GF-D8 (cell line): ENCODE measurements at regions not wholly inside any gene's neighbourhood (a gene's known extent, or its start where the extent isn't known, plus 50 kb on each side); places are given as distances from the start of the nearest gene placed in this dataset.

Source experiments
- DNase-seq: peaks from one replicate; lab custom pipeline; 2025; lab: John Stamatoyannopoulos, UW

DNA sequence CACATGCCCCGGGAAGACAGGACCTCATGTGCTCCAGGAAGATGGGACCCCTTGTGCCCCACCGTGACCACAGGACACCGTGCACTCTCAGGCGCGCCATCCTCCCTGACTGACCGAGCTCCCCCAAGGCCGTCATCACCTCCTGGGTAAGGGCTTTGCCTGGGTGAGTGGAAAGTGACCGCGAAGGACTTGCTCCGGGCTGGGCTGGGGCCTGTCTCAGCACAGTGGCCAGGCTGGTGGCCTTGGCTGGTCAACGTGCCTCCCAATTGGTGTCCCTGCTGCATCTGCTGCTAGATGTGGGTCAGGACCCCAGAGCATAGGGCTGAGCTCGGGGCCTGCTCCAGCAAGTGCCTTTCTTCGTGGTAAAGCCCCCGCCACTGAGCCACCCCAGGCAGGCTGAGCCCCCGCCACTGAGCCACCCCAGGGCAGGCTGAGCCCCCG, 69.7 kb upstream of the CTDP1 start:
- DNase-seq, result no peak

- DNase-seq, result no peak
Measured at GRCh38 chr18:79610461-79611039, 69.1 kb upstream of the CTDP1 start.

GRCh38 chr18:79611040-79611681, 68.4 kb upstream of the CTDP1 start:
- no peak for DNase-seq

- DNase-seq, result no peak
Measured at GRCh38 chr18:79612291-79613108, 67.1 kb upstream of the CTDP1 start.

DNA sequence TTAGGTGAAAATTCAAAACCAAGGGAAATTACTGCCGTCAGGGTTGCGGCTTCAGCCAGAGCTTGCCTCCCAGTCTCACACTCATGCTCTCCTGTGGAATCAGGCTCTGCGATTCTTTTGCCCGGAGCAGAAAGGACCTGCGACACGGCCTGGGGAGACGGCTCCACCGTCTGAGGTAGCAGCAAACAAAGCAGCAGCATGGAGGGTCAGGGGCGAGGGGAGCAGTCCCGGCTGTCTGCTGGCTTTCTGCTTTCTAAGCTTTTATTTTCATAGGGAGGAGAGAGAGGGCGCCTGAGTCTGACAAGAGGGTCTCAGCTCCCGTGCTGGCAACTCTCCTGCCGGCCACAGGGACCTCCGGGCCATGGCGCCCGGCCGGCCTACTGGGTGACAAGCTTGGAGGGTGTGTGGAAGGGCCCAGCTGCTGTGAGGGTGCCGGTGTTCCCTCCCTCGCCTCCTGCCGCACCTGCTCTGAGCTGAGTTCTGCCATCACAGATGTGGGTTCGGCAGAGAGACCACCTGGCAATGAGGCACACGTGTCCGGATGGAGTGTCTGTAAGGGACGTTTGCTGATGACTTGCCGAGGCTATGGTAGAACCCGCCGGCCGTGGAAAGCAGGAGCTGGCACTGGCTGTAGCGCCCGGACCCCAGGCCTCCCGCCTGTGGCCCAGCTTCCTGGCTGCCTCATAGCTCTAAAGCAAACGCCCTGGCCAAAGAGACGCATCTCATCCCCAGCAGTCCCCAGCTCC, 66.2 kb upstream of the CTDP1 start:
- no peak for DNase-seq

DNA sequence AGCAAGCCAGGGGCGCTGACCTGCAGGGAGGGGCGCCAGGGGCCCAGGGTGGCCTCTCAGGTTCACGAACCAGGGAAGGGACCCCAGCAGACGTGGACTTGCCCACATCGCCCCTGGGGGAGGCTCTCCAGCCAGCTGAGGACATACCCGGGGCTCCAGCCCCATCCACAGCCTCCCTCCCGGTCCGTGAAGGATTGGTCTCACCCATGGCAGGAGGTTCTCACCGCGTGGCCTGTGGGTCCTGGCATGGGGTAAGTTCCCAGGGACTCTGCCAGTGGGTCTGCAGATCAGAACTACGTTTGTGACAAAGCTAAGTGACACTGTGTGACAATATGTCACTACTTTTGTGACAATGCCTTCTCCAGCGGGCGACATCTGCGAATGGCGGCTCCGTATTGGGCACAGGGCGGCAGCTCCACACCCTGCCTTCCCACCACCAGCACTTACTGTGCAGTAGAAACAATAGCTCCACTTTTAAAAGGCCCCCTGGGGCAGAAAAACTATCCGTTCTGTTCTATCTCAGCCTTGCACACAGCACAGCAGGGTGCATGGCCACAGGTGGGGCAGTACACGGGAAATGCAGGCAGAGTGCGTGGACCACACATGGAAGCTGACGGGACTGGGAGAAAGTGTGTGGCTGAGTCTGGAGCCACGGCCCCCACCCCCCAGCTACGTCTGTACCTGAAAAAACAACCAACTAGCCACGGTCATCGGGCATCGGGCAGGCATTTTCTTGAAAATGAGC, 65.2 kb upstream of the CTDP1 start:
- DNase-seq, result no peak

GRCh38 chr18:79615091-79615490, 64.5 kb upstream of the CTDP1 start:
- no peak for DNase-seq

- no peak for DNase-seq
Measured at GRCh38 chr18:79615586-79615985, 64.0 kb upstream of the CTDP1 start.

DNA sequence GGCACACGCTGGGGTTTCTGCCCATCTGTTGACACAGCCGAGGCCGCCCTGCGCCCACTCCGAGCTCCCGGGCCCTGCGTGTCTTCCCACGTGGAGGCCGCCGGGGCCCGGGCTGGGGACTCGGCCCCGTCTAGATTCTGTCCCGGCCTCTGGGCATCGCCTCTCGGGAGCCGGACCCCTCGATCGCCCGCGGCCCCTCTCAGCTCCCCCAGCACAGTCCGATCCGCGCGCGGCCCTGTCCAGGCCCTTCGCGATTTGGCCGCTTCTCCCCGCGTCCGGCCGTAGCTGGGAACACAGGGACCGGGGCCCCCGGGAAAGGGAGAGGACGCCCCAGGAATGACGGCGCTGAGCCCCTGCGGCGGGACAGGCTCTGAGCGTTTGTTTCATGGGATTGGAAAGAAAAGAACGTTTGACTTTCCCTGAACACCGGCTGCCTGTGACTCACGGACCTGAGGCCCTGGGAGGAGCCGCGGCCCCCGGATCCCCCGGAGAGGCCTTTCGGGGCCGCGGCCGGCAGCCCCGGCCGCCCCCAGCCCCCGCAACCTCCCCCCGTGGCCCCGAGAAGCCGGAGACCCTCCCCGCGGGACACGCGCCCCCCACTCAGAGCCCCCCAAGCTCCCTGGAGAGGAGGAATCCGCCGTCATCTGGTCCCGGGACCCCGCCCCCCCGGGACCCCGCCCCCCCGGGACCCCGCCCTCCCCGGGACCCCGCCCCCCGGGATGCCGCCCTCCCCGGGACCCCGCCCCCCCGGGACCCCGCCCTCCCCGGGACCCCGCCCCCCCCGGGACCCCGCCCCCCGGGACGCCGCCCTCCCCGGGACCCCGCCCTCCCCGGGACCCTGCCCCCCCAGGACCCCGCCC, 62.7 kb upstream of the CTDP1 start:
- no peak for DNase-seq

DNA sequence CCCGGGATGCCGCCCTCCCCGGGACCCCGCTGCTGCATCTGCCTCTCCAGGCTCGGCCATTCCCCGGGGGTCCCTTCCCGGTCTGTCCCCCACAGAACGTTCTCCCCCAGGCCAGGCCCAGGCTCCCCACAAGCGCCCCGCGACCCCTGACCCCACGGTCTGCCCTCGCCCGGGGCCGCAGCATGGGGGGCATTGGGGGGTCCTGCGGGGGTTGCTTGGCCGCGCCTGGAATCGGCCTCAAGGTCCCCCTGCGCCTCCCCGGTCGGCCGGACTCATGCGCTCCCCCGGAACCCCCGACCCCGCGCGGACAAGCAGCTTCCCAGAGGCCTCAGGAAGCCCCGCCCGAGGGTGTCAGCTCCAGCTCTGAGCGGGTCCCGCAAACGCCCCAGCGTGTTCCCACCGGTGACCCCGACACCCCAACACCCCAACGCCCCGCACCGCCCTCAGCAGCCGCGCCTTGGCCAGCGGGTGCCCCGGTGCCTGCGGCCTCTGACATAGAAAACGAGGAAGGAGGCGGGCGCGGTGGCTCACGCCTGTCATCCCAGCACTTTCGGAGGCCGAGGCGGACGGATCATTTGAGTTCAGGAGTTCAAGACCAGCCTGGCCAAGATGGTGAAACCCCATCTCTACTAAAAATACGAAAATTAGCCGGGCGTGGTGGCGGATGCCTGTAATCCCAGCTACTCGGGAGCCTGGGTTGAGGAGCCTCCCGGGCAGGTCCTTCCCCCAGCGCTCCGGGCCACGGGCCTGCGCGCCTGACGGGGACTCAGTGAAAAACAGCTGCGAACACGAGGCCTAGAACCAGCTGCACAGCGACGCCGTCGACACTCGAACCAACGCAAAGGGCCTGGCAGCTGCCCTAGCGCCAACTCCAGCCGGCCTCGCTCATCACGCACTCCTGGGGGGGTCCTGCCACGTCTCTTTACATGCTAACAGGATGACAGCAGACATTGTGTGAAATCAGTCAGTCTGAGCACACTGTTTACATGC, 61.8 kb upstream of the CTDP1 start:
- DNase-seq, result no peak

- DNase-seq, result no peak
Measured at GRCh38 chr18:79620576-79621165, 58.9 kb upstream of the CTDP1 start.

DNA sequence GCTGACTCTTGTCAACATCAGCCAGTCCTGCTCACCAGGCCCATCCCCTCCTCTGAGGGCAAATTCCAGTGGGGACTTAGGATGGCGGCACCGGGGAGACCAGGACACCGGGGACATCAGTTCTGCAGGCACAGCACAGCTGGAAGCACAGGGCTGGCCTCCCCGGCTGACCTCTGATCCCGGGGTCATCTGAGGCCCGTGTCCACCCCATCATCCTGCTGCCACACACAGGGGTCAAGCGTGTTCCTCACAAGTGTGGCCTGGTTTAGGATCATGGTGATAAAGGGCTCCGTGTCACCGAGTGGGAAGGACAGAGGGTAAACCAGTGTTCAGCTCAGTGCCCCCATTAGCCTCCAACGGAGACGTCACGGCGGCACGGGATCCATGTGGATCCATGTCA, 58.1 kb upstream of the CTDP1 start:
- DNase-seq, result no peak

DNA sequence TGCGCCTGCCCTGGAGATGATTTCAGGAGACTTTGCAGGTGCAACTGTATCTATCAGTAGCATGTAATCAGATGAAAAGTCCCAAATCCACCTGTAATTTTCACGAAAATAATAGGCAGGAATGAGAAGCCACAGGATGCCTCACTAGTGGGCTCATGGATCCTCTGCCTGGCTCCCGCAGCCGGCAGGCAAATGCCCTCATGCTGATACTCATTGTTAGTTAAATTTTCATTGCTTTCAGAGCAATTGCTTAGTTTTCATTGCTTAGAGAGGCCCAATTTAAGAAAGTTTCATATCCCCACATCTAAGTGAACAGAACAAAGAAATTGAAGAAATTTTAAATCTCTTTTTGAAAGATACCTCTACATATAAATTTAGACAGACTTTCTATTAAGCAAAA, 57.6 kb upstream of the CTDP1 start:
- no peak for DNase-seq

GRCh38 chr18:79624356-79625170, 55.0 kb upstream of the CTDP1 start:
- DNase-seq, result peak; percentile 82

DNA sequence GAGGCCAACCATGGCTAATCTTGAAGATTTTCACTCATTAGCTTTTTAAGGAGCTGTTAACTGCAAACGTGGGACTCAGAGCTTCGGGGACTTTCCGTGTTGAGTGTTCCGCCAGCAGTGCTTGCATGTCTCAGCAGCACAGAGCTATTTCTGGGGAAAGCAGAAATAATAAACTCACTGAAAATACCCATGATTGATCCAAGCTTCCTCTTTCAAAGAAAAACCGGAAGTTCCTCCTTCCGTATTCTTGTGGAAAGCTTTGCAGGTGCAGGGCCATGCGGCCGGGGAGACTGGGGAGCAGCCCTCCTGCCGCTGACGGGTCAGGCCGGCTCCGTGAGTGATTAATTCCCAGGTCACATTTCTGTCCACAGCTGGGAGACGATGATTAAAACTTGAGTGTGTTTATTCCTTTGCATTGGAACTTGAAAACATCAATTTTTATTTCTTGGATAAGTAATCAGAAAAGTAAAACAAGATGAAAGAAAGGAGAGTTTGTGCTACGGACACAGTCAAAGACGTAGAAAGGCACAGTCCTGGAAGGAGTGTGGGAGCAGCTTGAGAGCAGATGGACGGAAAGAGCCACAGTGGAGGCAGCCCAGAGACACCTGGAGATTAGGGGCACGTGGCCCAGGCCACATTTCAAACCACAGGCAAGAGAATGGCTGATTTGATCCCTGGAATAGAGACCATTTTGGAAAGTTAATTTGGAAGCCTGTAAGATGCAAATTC, 54.2 kb upstream of the CTDP1 start:
- DNase-seq, result peak; percentile 94

DNA sequence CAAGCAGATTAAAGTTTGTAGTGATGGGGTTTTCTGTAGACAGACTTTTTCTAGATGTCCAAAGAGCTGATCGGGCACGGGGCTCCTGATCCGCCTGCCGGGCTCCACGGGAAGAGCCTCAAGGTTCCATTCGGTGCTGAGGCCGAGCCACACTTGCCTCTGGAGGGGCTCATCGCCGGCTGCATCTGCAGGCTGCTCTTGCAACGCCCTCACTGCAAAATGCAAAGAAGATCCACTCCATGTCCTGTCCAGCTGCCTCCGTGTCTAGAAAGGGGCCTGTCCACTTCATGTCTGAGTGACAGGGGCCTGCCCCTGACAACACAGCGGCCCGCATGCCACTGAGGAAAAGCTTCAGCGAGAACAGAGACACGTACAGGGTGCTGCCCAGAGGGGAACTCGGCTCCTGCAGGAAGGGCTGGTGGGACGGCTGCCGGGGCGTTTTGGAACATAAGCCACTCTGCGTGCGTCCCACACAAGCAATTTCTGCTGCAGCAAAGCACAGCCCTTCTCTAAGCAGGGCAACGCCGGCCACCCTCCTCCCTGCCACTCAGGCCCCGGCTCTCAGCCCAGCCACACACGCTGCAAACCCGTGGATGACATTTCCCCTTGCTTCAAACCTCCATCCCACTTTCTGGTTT, 53.6 kb upstream of the CTDP1 start:
- DNase-seq, result no peak
